GM12878 (cell line): ENCODE measurements at regions not wholly inside any gene's neighbourhood (a gene's known extent, or its start where the extent isn't known, plus 50 kb on each side); places are given as distances from the start of the nearest gene placed in this dataset.

Source experiments
- ATAC-seq: fragments of 200-7000 bp; cut with Tn5 transposase; 3 replicates; pipeline ENCODE4 v1.9.1; 2020; ENCODE audit warnings: mild to moderate bottlenecking, moderate library complexity
- BruUV-seq: library from RNA; stranded (reverse); fragments of 400-500 nt; replicated peaks from 2 replicates; lab custom pipeline; 2021; lab: Mats Ljungman, UMichigan
- CTCF ChIA-PET: fragments of 300-600 bp; sonication (Branson Sonifier 250); formaldehyde crosslinking; extraction: SDS; loops from one replicate; lab custom pipeline; 2021; ENCODE audit warnings: inconsistent platforms; lab: Yijun Ruan, JAX
- POLR2A ChIA-PET: fragments of 350-600 bp; formaldehyde crosslinking; extraction: SDS; loops from one replicate; lab custom pipeline; 2021; ENCODE audit warnings: inconsistent platforms; lab: Charles Lee
- RAD21 ChIA-PET: fragments of 300-600 bp; sonication (Branson Sonifier 250); formaldehyde crosslinking; loops from one replicate; lab custom pipeline; 2023; ENCODE audit warnings: antibody characterized with exemption; ENCODE audit not compliant: unreplicated experiment; lab: Charles Lee
- SMC1A ChIA-PET: fragments of 300-600 bp; sonication (Branson Sonifier 250); formaldehyde crosslinking; loops from one replicate; lab custom pipeline; 2023; ENCODE audit not compliant: unreplicated experiment, uncharacterized antibody; lab: Charles Lee
- DNase-seq: peaks from one replicate; pipeline ENCODE4 v3.0.0-alpha.2; 2011; ENCODE audit warnings: low read depth, low spot score
- FAIRE-seq: peaks from 3 replicates; lab custom pipeline; 2011; peaks lifted over from hg19 to GRCh38; lab: Jason Lieb, UNC
- H2AFZ ChIP-seq: 2 replicates; pipeline ENCODE4 v1.6.0; 2011; ENCODE audit warnings: low read depth, low read length, control low read depth; ENCODE audit not compliant: control insufficient read depth
- H3K27ac ChIP-seq: 2 replicates; pipeline ENCODE4 v1.5.1; 2011; ENCODE audit warnings: control low read depth; ENCODE audit not compliant: control insufficient read depth, insufficient read depth
- H3K27me3 ChIP-seq, 2 experiments: replicated peaks in 1 of 2; 2 replicates each; pipeline versions ENCODE4 v1.6.0 to v1.6.1; 2011; ENCODE audit warnings: low read length in 1 of 2; ENCODE audit not compliant: control insufficient read depth in 2 of 2, insufficient read depth in 2 of 2
- H3K36me3 ChIP-seq, 2 experiments: 2 replicates each; pipeline ENCODE4 v1.5.1; 2011; ENCODE audit warnings: low read length in 1 of 2; ENCODE audit not compliant: control insufficient read depth in 2 of 2, insufficient read depth in 2 of 2
- H3K4me1 ChIP-seq: 2 replicates; pipeline ENCODE4 v1.6.1; 2011; ENCODE audit warnings: mild to moderate bottlenecking, low read length, moderate library complexity, mixed read lengths; ENCODE audit not compliant: control insufficient read depth, insufficient read depth
- H3K4me2 ChIP-seq: 2 replicates; pipeline ENCODE4 v1.6.0; 2011; ENCODE audit warnings: control low read depth; ENCODE audit not compliant: control insufficient read depth, insufficient read depth
- H3K4me3 ChIP-seq: fragments of 200-600 bp; sonication (generic); 2 replicates; pipeline ENCODE4 v1.5.1; 2016
- H3K79me2 ChIP-seq: 2 replicates; pipeline ENCODE4 v1.6.0; 2011; ENCODE audit warnings: low read length; ENCODE audit not compliant: control insufficient read depth, insufficient read depth
- H3K9ac ChIP-seq: 2 replicates; pipeline ENCODE4 v1.8.0; 2011; ENCODE audit warnings: low read length, control low read depth, mixed read lengths; ENCODE audit not compliant: control insufficient read depth, insufficient read depth
- H3K9me3 ChIP-seq: replicated peaks from 3 replicates; pipeline ENCODE4 v1.5.1; 2011; ENCODE audit warnings: mild to moderate bottlenecking, low read length; ENCODE audit not compliant: control insufficient read depth, insufficient read depth
- H4K20me1 ChIP-seq: 2 replicates; pipeline ENCODE4 v1.6.0; 2011; ENCODE audit not compliant: control insufficient read depth, insufficient read depth
- FOS ChIP-seq: IDR thresholded peaks from 3 replicates; pipeline ENCODE4 v1.6.1; 2011; ENCODE audit warnings: borderline replicate concordance; ENCODE audit not compliant: insufficient read length; ENCODE audit errors: extremely low read depth
- JUNB ChIP-seq: IDR thresholded peaks from 2 replicates; pipeline ENCODE4 v1.6.1; 2016; ENCODE audit warnings: antibody characterized with exemption, mild to moderate bottlenecking
- NFYA ChIP-seq: IDR thresholded peaks from 2 replicates; pipeline ENCODE4 v1.6.1; 2011; ENCODE audit warnings: low read depth, mild to moderate bottlenecking, low read length, improper control_type of control experiment, borderline replicate concordance
- NR2C1 ChIP-seq: fragments of 450-650 bp; IDR thresholded peaks from 2 replicates; pipeline ENCODE4 v1.6.1; 2017; ENCODE audit warnings: antibody characterized with exemption, mild to moderate bottlenecking, moderate library complexity
- POU2F2 ChIP-seq: IDR thresholded peaks from 3 replicates; pipeline ENCODE4 v1.6.1; 2011; ENCODE audit warnings: low read depth, mild to moderate bottlenecking, low read length, borderline replicate concordance
- RELA ChIP-seq: fragments of 450-650 bp; IDR thresholded peaks from 2 replicates; pipeline ENCODE4 v1.8.0; 2014; ENCODE audit warnings: borderline replicate concordance; ENCODE audit not compliant: partially characterized antibody
- RUNX3 ChIP-seq: IDR thresholded peaks from 2 replicates; pipeline ENCODE4 v1.6.1; 2012; ENCODE audit warnings: low read length, inconsistent platforms
- TCF3 ChIP-seq: IDR thresholded peaks from 2 replicates; pipeline ENCODE4 v1.6.1; 2012; ENCODE audit warnings: low read depth, mild to moderate bottlenecking, low read length, borderline replicate concordance; ENCODE audit not compliant: insufficient read depth
- WRNIP1 ChIP-seq: IDR thresholded peaks from 2 replicates; pipeline ENCODE4 v1.6.1; 2011; ENCODE audit warnings: low read depth, low read length, improper control_type of control experiment, borderline replicate concordance
- WGBS: methylation state at CpG from one replicate; pipeline ENCODE4 v1.1.6; 2016; ENCODE audit warnings: low lambda C conversion rate; ENCODE audit not compliant: insufficient replicate concordance, insufficient coverage; ENCODE audit errors: missing lambda C conversion rate; 5-methylcytosine and 5-hydroxymethylcytosine counted together
- in situ Hi-C: fragments of 300-500 bp; cut with MboI; formaldehyde crosslinking; loops from 9 replicates; pipeline ENCODE4 v1.14.3; 2018; ENCODE audit warnings: mixed read lengths
- intact Hi-C: fragments of 100-400 bp; cut with micrococcal nuclease; formaldehyde crosslinking; loops from one replicate; pipeline ENCODE4 v1.14.2; 2022; ENCODE audit not compliant: unreplicated experiment

GRCh38 chr20:24895431-24895830 lies 53.6 kb upstream of the CST7 start:
- intact Hi-C loops = no loop called here
- no TSS peak for BruUV-seq
- H3K9me3 ChIP-seq = no peaks in the 10 kb centered on the region; the same call in 2 of the 3 replicates
- 37% methylated on average over 7 of the region's 7 CpGs for WGBS
- POLR2A ChIA-PET = no interaction called here
- H3K4me3 ChIP-seq = no peak overlapping the region
- FAIRE-seq = no peak
- H3K9ac ChIP-seq = no peak overlapping the region
- no peaks in the 10 kb centered on the region; a peak in 1 of 4 replicates for H3K27me3 ChIP-seq
- CTCF ChIA-PET = no interaction called here
- DNase-seq = no peak
- in situ Hi-C loops = no loop called here
- no peaks in the 10 kb centered on the region for H3K79me2 ChIP-seq
- no peaks in the 10 kb centered on the region for H3K36me3 ChIP-seq
- TF ChIP-seq POU2F2 (no peak), TCF3 (no peak), NR2C1 (no peak), NFYA (no peak), JUNB (no peak), FOS (no peak), RUNX3 (no peak), WRNIP1 (no peak), RELA (no peak)
- no peak overlapping the region for H3K4me2 ChIP-seq
- no peak overlapping the region for H3K27ac ChIP-seq
- H3K4me1 ChIP-seq = no peaks in the 10 kb centered on the region
- no peak overlapping the region for H2AFZ ChIP-seq
- H4K20me1 ChIP-seq = no peaks in the 10 kb centered on the region
- RAD21 ChIA-PET = no interaction called here
- ATAC-seq = no peak
- SMC1A ChIA-PET = no interaction called here
